GM12878 (cell line): ENCODE measurements at regions not wholly inside any gene's neighbourhood (a gene's known extent, or its start where the extent isn't known, plus 50 kb on each side); places are given as distances from the start of the nearest gene placed in this dataset.

ENCODE experiments used
- CBFB ChIP-seq: IDR thresholded peaks from 2 replicates; pipeline ENCODE4 v1.6.1; 2016; ENCODE audit warnings: antibody characterized with exemption, low read depth
- E2F8 ChIP-seq: fragments of 450-650 bp; IDR thresholded peaks from 2 replicates; pipeline ENCODE4 v1.6.1; 2018; ENCODE audit warnings: mild to moderate bottlenecking, low read depth, moderate library complexity; ENCODE audit not compliant: partially characterized antibody
- EP300 ChIP-seq, 2 experiments: fragments of 150-350 bp in 1 of 2; IDR thresholded peaks; 2 replicates each; pipeline ENCODE4 v1.6.1; 2011 to 2012; ENCODE audit warnings: low read depth in 2 of 2, low read length in 2 of 2, borderline replicate concordance in 1 of 2, improper control_type of control experiment in 1 of 2, inconsistent platforms in 1 of 2; ENCODE audit not compliant: control insufficient read depth in 1 of 2
- EZH2 ChIP-seq: IDR thresholded peaks from 2 replicates; pipeline ENCODE4 v1.6.1; 2012; ENCODE audit warnings: low read depth, mild to moderate bottlenecking, control low read depth, inconsistent platforms, low read length, borderline replicate concordance; ENCODE audit not compliant: control insufficient read depth
- FOXK2 ChIP-seq: fragments of 450-650 bp; IDR thresholded peaks from 2 replicates; pipeline ENCODE4 v1.6.1; 2017; ENCODE audit warnings: mild to moderate bottlenecking, moderate library complexity
- HCFC1 ChIP-seq: fragments of 150-350 bp; IDR thresholded peaks from 2 replicates; pipeline ENCODE4 v1.6.1; 2014; ENCODE audit warnings: low read length
- RCOR1 ChIP-seq: conservative IDR thresholded peaks from 2 replicates; pipeline ENCODE4 v1.6.1; 2012; ENCODE audit warnings: low read depth, low read length, improper control_type of control experiment
- SIX5 ChIP-seq: IDR thresholded peaks from 2 replicates; pipeline ENCODE4 v1.6.1; 2011; ENCODE audit warnings: mild to moderate bottlenecking, low read depth, low read length, moderate library complexity; ENCODE audit not compliant: severe bottlenecking
- SP1 ChIP-seq: IDR thresholded peaks from one replicate; pipeline ENCODE4 v1.6.1; 2011; ENCODE audit warnings: low read depth, low read length
- TF ChIP-seq, protein P1 (sequence below): IDR thresholded peaks from 2 replicates; pipeline ENCODE4 v1.6.1; 2012; ENCODE audit warnings: mild to moderate bottlenecking, low read depth, low read length
- TF ChIP-seq, protein P2 (sequence below): IDR thresholded peaks from 2 replicates; pipeline ENCODE4 v1.6.1; 2012; ENCODE audit warnings: low read length, inconsistent platforms

DNA sequence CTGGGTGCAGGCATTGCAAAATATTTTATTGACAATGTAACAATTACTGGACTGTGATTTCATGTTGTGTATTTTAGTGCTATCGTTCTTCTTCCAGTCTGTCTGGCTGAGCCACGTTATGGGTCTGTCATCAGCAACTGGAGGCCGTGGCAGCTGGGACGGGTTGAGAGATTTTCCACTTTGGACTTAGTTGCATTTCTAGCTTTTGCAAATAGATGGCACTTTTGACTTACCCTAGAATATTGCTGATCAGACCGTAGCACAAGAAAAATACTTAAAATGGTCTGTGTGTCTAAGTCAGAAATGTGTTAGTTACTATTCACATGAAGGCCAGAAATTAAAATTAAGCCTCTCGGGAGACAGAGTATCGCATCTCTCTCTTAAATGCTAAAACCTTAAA, 211.1 kb downstream of the TEX29 start:
- TF ChIP-seq EZH2 (no peak), E2F8 (no peak), HCFC1 (no peak), FOXK2 (no peak), SIX5 (no peak), SP1 (no peak), RCOR1 (no peak), EP300 (IDR thresholded peaks at IDR 0.05; ENCODE audit: borderline replicate concordance in 1 of 2, control insufficient read depth in 1 of 2, low read depth in 2 of 2, low read length in 2 of 2) (no peak), CBFB (no peak)
- TF ChIP-seq, protein P1, sequence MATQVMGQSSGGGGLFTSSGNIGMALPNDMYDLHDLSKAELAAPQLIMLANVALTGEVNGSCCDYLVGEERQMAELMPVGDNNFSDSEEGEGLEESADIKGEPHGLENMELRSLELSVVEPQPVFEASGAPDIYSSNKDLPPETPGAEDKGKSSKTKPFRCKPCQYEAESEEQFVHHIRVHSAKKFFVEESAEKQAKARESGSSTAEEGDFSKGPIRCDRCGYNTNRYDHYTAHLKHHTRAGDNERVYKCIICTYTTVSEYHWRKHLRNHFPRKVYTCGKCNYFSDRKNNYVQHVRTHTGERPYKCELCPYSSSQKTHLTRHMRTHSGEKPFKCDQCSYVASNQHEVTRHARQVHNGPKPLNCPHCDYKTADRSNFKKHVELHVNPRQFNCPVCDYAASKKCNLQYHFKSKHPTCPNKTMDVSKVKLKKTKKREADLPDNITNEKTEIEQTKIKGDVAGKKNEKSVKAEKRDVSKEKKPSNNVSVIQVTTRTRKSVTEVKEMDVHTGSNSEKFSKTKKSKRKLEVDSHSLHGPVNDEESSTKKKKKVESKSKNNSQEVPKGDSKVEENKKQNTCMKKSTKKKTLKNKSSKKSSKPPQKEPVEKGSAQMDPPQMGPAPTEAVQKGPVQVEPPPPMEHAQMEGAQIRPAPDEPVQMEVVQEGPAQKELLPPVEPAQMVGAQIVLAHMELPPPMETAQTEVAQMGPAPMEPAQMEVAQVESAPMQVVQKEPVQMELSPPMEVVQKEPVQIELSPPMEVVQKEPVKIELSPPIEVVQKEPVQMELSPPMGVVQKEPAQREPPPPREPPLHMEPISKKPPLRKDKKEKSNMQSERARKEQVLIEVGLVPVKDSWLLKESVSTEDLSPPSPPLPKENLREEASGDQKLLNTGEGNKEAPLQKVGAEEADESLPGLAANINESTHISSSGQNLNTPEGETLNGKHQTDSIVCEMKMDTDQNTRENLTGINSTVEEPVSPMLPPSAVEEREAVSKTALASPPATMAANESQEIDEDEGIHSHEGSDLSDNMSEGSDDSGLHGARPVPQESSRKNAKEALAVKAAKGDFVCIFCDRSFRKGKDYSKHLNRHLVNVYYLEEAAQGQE: no peak
- TF ChIP-seq, protein P2, sequence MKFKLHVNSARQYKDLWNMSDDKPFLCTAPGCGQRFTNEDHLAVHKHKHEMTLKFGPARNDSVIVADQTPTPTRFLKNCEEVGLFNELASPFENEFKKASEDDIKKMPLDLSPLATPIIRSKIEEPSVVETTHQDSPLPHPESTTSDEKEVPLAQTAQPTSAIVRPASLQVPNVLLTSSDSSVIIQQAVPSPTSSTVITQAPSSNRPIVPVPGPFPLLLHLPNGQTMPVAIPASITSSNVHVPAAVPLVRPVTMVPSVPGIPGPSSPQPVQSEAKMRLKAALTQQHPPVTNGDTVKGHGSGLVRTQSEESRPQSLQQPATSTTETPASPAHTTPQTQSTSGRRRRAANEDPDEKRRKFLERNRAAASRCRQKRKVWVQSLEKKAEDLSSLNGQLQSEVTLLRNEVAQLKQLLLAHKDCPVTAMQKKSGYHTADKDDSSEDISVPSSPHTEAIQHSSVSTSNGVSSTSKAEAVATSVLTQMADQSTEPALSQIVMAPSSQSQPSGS: no peak
